ENCODE measurements at regions not wholly inside any gene's neighbourhood (a gene's known extent, or its start where the extent isn't known, plus 50 kb on each side); places are given as distances from the start of the nearest gene placed in this dataset.
"Not testable (repeated sequence)": the region's sequence is repeated elsewhere in the genome, so short reads cannot be mapped to it uniquely, and the experiment has no call there.

DNA sequence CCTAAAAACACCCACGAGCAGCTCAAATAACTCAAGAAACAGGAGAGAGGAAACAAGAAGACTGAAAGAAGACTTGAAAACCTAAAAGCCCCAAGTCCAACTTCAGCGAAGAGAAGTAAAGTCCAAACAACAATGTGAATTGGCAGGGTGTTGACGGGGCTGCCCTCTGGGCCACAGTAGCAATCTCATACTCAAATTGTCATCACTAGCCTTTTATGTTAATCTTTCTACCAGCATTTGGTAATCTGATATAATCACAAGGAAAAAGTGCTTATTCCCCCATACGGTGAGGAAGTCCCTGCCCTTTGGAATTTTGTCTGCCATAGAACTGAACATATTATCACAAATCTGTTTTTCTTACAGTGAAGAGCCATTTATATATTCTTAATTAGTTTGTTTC, 51.5 kb upstream of the IFNE start:
- no peaks in the 10 kb centered on the region for H3K36me3 ChIP-seq (ENCODE audit: control insufficient read depth in 2 of 2, insufficient read depth in 2 of 2, low read length in 2 of 2)
- H3K4me3 ChIP-seq (ENCODE audit: low read length in 2 of 2) = no peak overlapping the region
- H3K9me3 ChIP-seq (ENCODE audit: control insufficient read depth in 2 of 2, low read length in 2 of 2) = no peaks in the 10 kb centered on the region
- no peak overlapping the region for H3K27ac ChIP-seq (ENCODE audit: low read length)
- no peaks in the 10 kb centered on the region for H3K27me3 ChIP-seq (ENCODE audit: control insufficient read depth in 1 of 2, insufficient read depth in 2 of 2, low read length in 2 of 2)
- H3K9ac ChIP-seq (ENCODE audit: low read length in 2 of 2) = no peak overlapping the region
- no peaks in the 10 kb centered on the region for H3K4me1 ChIP-seq (ENCODE audit: control insufficient read depth, insufficient read depth, low read length)

DNA sequence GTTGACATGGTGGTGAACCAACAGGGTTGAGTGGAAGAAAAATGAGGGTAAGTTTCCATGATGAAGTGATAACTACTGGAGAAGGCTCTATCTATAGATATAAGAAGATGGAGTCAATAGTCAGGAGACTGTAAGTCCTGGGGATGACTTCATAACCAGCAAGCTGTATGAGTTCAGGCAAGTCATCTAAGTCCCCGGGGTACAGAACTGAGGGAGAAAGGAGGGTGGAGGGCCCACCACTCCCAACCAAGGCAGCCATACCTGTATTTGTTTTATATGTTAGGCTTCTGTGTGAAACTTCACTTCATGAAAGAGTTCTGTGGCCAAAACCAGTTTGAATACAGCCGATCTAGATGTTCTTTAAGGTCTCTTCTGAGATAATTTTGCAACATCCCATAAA, 53.3 kb upstream of the IFNE start:
- Histone ChIP-seq H3K27ac (ENCODE audit: low read length) (no peak overlapping the region), H3K9ac (ENCODE audit: low read length in 2 of 2) (no peak overlapping the region), H3K4me1 (ENCODE audit: control insufficient read depth, insufficient read depth, low read length) (no peaks in the 10 kb centered on the region)

DNA sequence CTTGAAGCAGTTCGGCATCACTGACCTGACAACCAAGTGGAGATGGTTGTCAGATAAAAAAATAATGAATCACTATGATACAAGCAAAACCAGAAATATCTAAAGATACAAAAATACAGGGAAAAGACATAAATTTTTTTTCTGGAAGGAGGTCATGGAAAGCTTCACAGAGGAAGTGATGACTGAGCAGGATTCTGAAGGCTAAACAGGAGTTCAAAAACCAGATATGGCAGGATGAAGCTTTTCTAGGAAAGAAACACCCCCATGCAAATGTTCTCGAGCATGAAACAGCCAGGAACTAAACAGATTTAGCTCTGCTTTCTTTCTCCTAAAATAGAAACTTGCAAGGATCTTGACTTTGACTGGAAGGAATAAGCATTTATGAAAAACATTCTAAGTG, 60.7 kb upstream of the IFNE start:
- Histone ChIP-seq H3K27me3 (ENCODE audit: control insufficient read depth in 1 of 2, insufficient read depth in 2 of 2, low read length in 2 of 2) (peaks cover 0 to 5% of the 10 kb centered on the region in 2 donors), H3K4me1 (ENCODE audit: control insufficient read depth, insufficient read depth, low read length) (no peaks in the 10 kb centered on the region), H3K4me3 (ENCODE audit: low read length in 2 of 2) (no peak overlapping the region), H3K36me3 (ENCODE audit: control insufficient read depth in 2 of 2, insufficient read depth in 2 of 2, low read length in 2 of 2) (no peaks in the 10 kb centered on the region), H3K27ac (ENCODE audit: low read length) (no peak overlapping the region), H3K9ac (ENCODE audit: low read length in 2 of 2) (no peak overlapping the region), H3K9me3 (ENCODE audit: control insufficient read depth in 2 of 2, low read length in 2 of 2) (no peaks in the 10 kb centered on the region)

More for the DNA sequence above, 53.3 kb upstream of the IFNE start:
- Histone ChIP-seq H3K36me3 (ENCODE audit: control insufficient read depth in 2 of 2, insufficient read depth in 2 of 2, low read length in 2 of 2) (no peaks in the 10 kb centered on the region), H3K4me3 (ENCODE audit: low read length in 2 of 2) (no peak overlapping the region), H3K9me3 (ENCODE audit: control insufficient read depth in 2 of 2, low read length in 2 of 2) (no peaks in the 10 kb centered on the region), H3K27me3 (ENCODE audit: control insufficient read depth in 1 of 2, insufficient read depth in 2 of 2, low read length in 2 of 2) (no peaks in the 10 kb centered on the region)

DNA sequence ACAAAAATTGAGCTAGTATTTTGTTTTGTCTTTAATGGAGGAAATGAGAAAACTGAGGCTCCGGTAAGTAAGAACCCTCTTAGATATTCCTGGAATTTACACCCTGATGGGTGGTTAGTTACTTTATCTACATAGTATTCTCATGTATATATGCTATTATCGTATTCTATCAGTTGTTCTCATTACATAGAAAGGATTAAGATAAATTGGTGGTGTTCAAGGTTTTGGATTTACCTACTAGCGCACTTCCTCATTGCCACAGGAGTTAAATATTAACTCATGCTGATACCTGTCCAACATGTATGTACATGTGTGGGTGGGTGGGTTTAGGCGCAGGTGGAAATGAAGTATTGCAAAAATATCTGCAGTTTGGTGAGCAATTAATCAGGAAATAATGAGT, 61.1 kb upstream of the IFNE start:
- Histone ChIP-seq H3K27me3 (ENCODE audit: control insufficient read depth in 1 of 2, insufficient read depth in 2 of 2, low read length in 2 of 2) (peaks cover 0 to 5% of the 10 kb centered on the region in 2 donors), H3K27ac (ENCODE audit: low read length) (no peak overlapping the region), H3K36me3 (ENCODE audit: control insufficient read depth in 2 of 2, insufficient read depth in 2 of 2, low read length in 2 of 2) (no peaks in the 10 kb centered on the region), H3K9me3 (ENCODE audit: control insufficient read depth in 2 of 2, low read length in 2 of 2) (no peaks in the 10 kb centered on the region), H3K9ac (ENCODE audit: low read length in 2 of 2) (no peak overlapping the region), H3K4me1 (ENCODE audit: control insufficient read depth, insufficient read depth, low read length) (no peaks in the 10 kb centered on the region), H3K4me3 (ENCODE audit: low read length in 2 of 2) (no peak overlapping the region)

DNA sequence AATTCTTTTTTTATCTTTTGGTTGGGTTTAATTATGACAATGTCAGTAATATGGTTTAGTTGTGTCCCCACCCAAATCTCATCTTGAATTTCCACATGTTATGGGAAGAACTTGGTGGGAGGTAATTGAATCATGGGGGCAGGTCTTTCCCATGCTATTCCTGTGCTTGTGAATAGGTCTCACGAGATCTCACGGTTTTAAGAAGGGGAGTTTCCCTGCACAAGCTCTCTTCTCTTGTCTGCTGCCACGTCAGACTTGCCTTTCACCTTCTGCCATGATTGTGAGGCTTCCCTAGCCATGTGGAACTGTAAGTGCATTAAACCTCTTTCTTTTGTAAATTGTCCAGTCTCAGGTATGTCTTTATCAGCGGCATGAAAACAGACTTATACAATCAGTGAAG, 61.7 kb upstream of the IFNE start:
- not testable (repeated sequence) for H3K36me3 ChIP-seq (ENCODE audit: control insufficient read depth in 2 of 2, insufficient read depth in 2 of 2, low read length in 2 of 2); H3K4me3 ChIP-seq (ENCODE audit: low read length in 2 of 2); H3K4me1 ChIP-seq (ENCODE audit: control insufficient read depth, insufficient read depth, low read length); H3K27me3 ChIP-seq (ENCODE audit: control insufficient read depth in 1 of 2, insufficient read depth in 2 of 2, low read length in 2 of 2); H3K9ac ChIP-seq (ENCODE audit: low read length in 2 of 2); H3K27ac ChIP-seq (ENCODE audit: low read length); H3K9me3 ChIP-seq (ENCODE audit: control insufficient read depth in 2 of 2, low read length in 2 of 2)

DNA sequence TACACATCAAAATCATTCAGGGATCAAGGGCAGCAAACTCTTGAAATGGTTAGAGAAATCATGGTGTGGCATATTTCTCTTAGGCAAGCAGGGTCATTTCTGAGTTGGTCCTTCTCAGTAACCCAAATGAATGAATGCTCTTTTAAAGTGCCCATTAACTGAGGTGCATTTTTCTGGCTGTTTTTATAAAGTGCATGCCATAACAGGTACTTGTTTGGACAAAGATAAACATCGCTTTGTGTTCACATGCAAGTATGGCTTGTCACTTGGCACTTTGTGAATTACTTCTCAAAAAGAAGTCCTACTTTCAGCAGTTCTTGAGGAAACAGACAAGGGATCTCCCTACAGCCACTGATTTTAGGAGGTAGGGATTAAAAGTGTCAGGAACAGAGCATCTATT, 64.8 kb upstream of the IFNE start:
- no peak overlapping the region for H3K4me3 ChIP-seq (ENCODE audit: low read length in 2 of 2)
- H3K27ac ChIP-seq (ENCODE audit: low read length) = no peak overlapping the region
- no peak overlapping the region for H3K9ac ChIP-seq (ENCODE audit: low read length in 2 of 2)
- no peaks in the 10 kb centered on the region for H3K36me3 ChIP-seq (ENCODE audit: control insufficient read depth in 2 of 2, insufficient read depth in 2 of 2, low read length in 2 of 2)
- H3K27me3 ChIP-seq (ENCODE audit: control insufficient read depth in 1 of 2, insufficient read depth in 2 of 2, low read length in 2 of 2) = peaks cover 0 to 9% of the 10 kb centered on the region in 2 donors
- H3K4me1 ChIP-seq (ENCODE audit: control insufficient read depth, insufficient read depth, low read length) = no peaks in the 10 kb centered on the region
- H3K9me3 ChIP-seq (ENCODE audit: control insufficient read depth in 2 of 2, low read length in 2 of 2) = no peaks in the 10 kb centered on the region

DNA sequence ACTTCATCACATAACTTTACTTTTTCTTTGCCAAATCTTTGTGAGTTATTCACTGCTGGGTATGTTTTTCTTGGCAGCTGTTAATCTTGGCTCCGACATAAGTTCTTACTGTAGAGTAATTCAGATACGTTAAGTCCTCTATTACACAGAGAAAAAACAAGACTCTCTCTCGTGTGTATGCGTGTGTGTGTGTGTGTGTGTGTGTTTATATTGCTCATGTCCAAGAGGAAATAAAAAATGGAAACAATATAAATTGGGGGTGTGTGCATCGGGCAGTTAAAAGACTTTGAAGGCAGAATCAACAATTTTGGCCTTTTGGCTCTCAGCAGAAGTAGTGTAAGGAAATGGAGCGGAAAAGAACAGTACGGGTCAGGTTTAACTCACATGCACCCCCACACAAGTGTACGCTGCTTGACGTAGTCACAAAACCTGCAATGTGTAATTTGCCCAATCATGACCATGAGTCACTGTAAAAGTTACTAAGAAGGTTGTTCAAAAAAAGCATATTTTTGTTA, 67.2 kb upstream of the IFNE start:
- Histone ChIP-seq H3K36me3 (ENCODE audit: control insufficient read depth in 2 of 2, insufficient read depth in 2 of 2, low read length in 2 of 2) (no peaks in the 10 kb centered on the region), H3K27me3 (ENCODE audit: control insufficient read depth in 1 of 2, insufficient read depth in 2 of 2, low read length in 2 of 2) (peaks cover 0 to 15% of the 10 kb centered on the region in 2 donors), H3K4me3 (ENCODE audit: low read length in 2 of 2) (no peak overlapping the region), H3K27ac (ENCODE audit: low read length) (no peak overlapping the region), H3K9me3 (ENCODE audit: control insufficient read depth in 2 of 2, low read length in 2 of 2) (no peaks in the 10 kb centered on the region), H3K4me1 (ENCODE audit: control insufficient read depth, insufficient read depth, low read length) (no peaks in the 10 kb centered on the region), H3K9ac (ENCODE audit: low read length in 2 of 2) (no peak overlapping the region)

DNA sequence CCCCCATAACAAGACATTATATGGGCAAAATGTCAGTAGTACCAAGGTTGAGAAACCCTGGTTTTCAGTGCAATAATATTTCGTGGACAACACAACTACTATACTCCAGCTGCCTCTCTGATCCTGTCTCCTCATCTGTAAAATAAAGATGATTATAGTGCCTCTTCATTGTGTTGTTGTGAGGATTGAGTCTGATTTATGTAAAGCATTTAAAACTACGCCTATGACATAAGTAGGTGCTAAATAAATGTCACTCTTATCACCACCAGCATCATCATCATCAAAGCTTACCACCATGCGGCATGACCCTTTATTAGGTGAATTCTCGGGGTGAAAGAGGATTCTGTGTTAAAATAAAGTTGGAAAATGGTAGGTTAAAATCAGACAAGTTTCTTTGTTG, 67.8 kb upstream of the IFNE start:
- H3K27me3 ChIP-seq (ENCODE audit: control insufficient read depth in 1 of 2, insufficient read depth in 2 of 2, low read length in 2 of 2) = peaks cover 0 to 15% of the 10 kb centered on the region in 2 donors
- H3K9me3 ChIP-seq (ENCODE audit: control insufficient read depth in 2 of 2, low read length in 2 of 2) = no peaks in the 10 kb centered on the region
- no peaks in the 10 kb centered on the region for H3K4me1 ChIP-seq (ENCODE audit: control insufficient read depth, insufficient read depth, low read length)
- no peaks in the 10 kb centered on the region for H3K36me3 ChIP-seq (ENCODE audit: control insufficient read depth in 2 of 2, insufficient read depth in 2 of 2, low read length in 2 of 2)
- no peak overlapping the region for H3K4me3 ChIP-seq (ENCODE audit: low read length in 2 of 2)
- no peak overlapping the region for H3K27ac ChIP-seq (ENCODE audit: low read length)
- H3K9ac ChIP-seq (ENCODE audit: low read length in 2 of 2) = no peak overlapping the region

DNA sequence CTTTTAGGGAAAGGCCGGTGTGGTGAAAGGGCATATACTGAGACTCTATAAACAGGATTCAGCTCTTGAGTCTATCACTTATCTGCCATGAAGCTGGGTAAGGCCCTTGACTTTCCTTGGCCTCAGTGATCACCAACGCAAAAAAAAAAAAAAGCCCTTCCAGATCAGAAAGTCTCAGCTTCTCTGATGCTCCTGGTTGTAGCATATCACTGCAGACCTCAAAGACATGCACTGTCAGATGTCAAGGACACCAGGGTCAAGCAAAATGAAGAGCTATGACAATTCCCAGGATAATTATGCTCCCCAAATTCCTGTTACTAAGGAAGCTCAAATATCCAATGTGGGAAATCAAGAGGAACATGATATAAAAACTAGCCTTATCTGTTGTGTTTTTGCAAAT, 68.3 kb upstream of the IFNE start:
- Histone ChIP-seq H3K9me3 (ENCODE audit: control insufficient read depth in 2 of 2, low read length in 2 of 2) (no peaks in the 10 kb centered on the region), H3K36me3 (ENCODE audit: control insufficient read depth in 2 of 2, insufficient read depth in 2 of 2, low read length in 2 of 2) (no peaks in the 10 kb centered on the region), H3K4me3 (ENCODE audit: low read length in 2 of 2) (no peak overlapping the region), H3K27ac (ENCODE audit: low read length) (no peak overlapping the region), H3K9ac (ENCODE audit: low read length in 2 of 2) (no peak overlapping the region), H3K4me1 (ENCODE audit: control insufficient read depth, insufficient read depth, low read length) (no peaks in the 10 kb centered on the region), H3K27me3 (ENCODE audit: control insufficient read depth in 1 of 2, insufficient read depth in 2 of 2, low read length in 2 of 2) (peaks cover 0 to 15% of the 10 kb centered on the region in 2 donors)

DNA sequence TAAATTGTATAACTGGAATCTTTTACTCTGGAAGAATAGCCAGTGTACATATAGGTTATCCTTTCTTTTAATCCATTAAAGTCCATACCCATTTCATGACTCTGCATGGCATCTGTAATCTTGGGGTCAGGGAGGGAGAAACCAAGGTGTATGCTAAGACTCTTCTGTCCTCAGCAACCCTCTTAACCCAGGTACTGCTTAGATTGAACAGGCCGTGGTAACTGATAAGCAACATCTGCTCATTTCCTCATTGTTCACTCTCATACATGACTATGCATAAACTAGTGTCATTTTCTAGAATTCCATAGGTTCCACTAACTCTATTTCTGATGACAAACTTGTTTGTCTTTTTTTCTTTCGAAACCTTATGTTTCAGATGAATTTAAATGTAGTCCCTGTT, 69.3 kb upstream of the IFNE start:
- Histone ChIP-seq H3K27ac (ENCODE audit: low read length) (no peak overlapping the region), H3K27me3 (ENCODE audit: control insufficient read depth in 1 of 2, insufficient read depth in 2 of 2, low read length in 2 of 2) (peaks cover 0 to 20% of the 10 kb centered on the region in 2 donors), H3K9ac (ENCODE audit: low read length in 2 of 2) (no peak overlapping the region), H3K9me3 (ENCODE audit: control insufficient read depth in 2 of 2, low read length in 2 of 2) (no peaks in the 10 kb centered on the region), H3K36me3 (ENCODE audit: control insufficient read depth in 2 of 2, insufficient read depth in 2 of 2, low read length in 2 of 2) (no peaks in the 10 kb centered on the region), H3K4me1 (ENCODE audit: control insufficient read depth, insufficient read depth, low read length) (no peaks in the 10 kb centered on the region), H3K4me3 (ENCODE audit: low read length in 2 of 2) (no peak overlapping the region)

DNA sequence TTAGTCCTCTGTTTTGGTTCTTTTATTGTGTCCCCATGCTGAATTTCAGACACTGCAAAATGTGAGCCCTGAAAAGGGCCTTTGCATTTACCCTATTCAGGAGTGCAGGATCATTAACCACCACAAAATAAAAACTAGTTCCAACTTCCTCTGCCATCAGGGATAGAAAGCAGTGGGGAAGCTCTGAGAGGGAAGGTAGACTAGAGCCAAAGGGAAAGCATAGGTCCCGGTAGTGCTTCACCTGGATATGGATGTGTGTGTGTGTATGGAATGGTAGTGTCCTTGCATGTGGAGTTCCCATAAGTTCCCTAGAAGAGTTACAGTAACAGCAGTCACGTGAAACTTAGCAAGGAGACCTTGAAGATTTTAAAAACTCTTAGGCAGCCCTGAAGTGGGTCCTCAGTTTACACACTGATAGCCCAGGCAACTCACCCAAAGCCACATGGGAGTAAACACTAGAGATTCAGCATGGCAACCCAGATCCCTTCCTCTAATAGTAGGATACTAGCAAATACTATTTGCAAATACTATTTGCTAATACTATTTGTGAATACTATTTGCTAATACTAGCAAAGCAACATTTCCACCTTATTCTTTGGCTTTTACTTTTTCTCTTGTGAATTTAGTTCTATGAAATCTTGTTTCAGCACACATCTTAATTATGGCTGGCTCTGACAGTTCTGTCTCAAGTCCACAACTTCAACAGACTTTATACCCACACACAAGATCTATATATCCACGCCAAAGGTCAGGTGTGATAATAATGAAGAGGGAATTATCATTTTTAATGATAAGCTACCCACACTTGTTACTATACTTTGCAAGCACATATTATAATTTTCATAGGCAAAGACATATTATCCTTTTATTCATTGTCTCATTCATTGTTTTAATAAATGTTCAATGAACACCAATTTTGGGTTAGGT, 70.4 kb upstream of the IFNE start:
- Histone ChIP-seq H3K4me1 (ENCODE audit: control insufficient read depth, insufficient read depth, low read length) (no peaks in the 10 kb centered on the region), H3K27me3 (ENCODE audit: control insufficient read depth in 1 of 2, insufficient read depth in 2 of 2, low read length in 2 of 2) (peaks cover 0 to 22% of the 10 kb centered on the region in 2 donors), H3K36me3 (ENCODE audit: control insufficient read depth in 2 of 2, insufficient read depth in 2 of 2, low read length in 2 of 2) (no peaks in the 10 kb centered on the region), H3K27ac (ENCODE audit: low read length) (no peak overlapping the region), H3K9ac (ENCODE audit: low read length in 2 of 2) (no peak overlapping the region), H3K4me3 (ENCODE audit: low read length in 2 of 2) (no peak overlapping the region), H3K9me3 (ENCODE audit: control insufficient read depth in 2 of 2, low read length in 2 of 2) (no peaks in the 10 kb centered on the region)

Data from stomach smooth muscle (tissue), 2 donors.